Chondrocyte (in vitro differentiated cells): ENCODE measurements at regions not wholly inside any gene's neighbourhood (a gene's known extent, or its start where the extent isn't known, plus 50 kb on each side); places are given as distances from the start of the nearest gene placed in this dataset.

Source experiments
- DNase-seq: peaks from one replicate; pipeline ENCODE4 v3.0.0; 2021; ENCODE audit warnings: mixed read lengths, low spot score
- H3K27ac Mint-ChIP-seq: one replicate; pipeline ENCODE4 v1.8.0; 2021; ENCODE audit warnings: mild to moderate bottlenecking, moderate library complexity, mixed read lengths; ENCODE audit not compliant: unreplicated experiment
- H3K27me3 Mint-ChIP-seq: 2 replicates; pipeline ENCODE4 v1.8.0; 2021; ENCODE audit warnings: low read depth, mixed read lengths
- H3K36me3 Mint-ChIP-seq: 2 replicates; pipeline ENCODE4 v1.8.0; 2021; ENCODE audit warnings: low read depth, mixed read lengths
- H3K4me1 Mint-ChIP-seq: 2 replicates; pipeline ENCODE4 v1.8.0; 2021; ENCODE audit warnings: low read depth, mild to moderate bottlenecking, mixed read lengths
- H3K4me3 Mint-ChIP-seq: one replicate; pipeline ENCODE4 v1.8.0; 2021; ENCODE audit warnings: mild to moderate bottlenecking, moderate library complexity, mixed read lengths; ENCODE audit not compliant: unreplicated experiment
- H3K9me3 Mint-ChIP-seq: 2 replicates; pipeline ENCODE4 v1.8.0; 2021; ENCODE audit warnings: low read depth, mixed read lengths
- TF ChIP-seq, protein P1 (sequence below): fragments of 200-600 bp; sonication (generic); IDR thresholded peaks from 2 replicates; pipeline ENCODE4 v1.5.0; 2021; ENCODE audit warnings: antibody characterized with exemption, mild to moderate bottlenecking, moderate library complexity

- DNase-seq, result no peak
- H3K27ac Mint-ChIP-seq, result no peak overlapping the region
- H3K4me1 Mint-ChIP-seq, result peaks cover 7% of the 10 kb centered on the region
- TF ChIP-seq, protein P1, sequence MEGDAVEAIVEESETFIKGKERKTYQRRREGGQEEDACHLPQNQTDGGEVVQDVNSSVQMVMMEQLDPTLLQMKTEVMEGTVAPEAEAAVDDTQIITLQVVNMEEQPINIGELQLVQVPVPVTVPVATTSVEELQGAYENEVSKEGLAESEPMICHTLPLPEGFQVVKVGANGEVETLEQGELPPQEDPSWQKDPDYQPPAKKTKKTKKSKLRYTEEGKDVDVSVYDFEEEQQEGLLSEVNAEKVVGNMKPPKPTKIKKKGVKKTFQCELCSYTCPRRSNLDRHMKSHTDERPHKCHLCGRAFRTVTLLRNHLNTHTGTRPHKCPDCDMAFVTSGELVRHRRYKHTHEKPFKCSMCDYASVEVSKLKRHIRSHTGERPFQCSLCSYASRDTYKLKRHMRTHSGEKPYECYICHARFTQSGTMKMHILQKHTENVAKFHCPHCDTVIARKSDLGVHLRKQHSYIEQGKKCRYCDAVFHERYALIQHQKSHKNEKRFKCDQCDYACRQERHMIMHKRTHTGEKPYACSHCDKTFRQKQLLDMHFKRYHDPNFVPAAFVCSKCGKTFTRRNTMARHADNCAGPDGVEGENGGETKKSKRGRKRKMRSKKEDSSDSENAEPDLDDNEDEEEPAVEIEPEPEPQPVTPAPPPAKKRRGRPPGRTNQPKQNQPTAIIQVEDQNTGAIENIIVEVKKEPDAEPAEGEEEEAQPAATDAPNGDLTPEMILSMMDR, result no peak
- H3K27me3 Mint-ChIP-seq, result peaks cover 4% of the 10 kb centered on the region
- no peaks in the 10 kb centered on the region for H3K9me3 Mint-ChIP-seq
- no peaks in the 10 kb centered on the region for H3K36me3 Mint-ChIP-seq
- H3K4me3 Mint-ChIP-seq, result no peak overlapping the region
Observed at GRCh38 chr4:125849869-125850268, 535.1 kb downstream of the FAT4 start.

DNA sequence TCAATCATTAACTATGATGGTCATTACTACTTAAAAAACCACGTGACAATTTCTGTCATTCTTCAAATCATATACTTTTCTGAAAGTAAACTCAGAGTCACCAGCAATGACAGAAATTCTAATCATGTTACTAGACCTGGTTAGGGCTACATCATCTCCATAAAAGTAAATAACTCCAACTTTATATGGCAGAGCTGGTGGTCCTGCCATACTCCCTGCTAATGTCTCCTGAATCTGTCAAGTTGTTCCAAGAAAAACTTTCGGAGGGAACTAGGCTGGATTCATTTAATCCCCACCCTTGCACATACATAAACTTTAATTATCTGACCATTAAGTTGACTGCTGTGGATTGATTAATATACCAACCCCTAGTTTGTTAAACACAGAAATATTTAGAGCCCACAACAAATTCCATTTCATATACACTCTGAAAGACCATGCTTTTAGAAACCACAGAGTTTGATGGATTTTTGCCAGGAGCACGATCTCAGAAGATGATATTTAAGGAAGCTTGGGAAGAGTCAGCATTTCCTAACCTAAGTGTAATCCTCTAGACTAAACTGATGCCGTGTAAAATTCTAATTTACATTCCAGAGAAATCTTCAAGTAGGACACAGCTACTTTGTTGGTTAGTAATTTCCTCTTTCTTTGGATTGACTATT, 577.0 kb downstream of the FAT4 start:
- peaks cover 5% of the 10 kb centered on the region for H3K4me1 Mint-ChIP-seq
- no peaks in the 10 kb centered on the region for H3K27me3 Mint-ChIP-seq
- H3K9me3 Mint-ChIP-seq, result peaks cover 9% of the 10 kb centered on the region
- H3K4me3 Mint-ChIP-seq, result no peak overlapping the region
- no peak overlapping the region for H3K27ac Mint-ChIP-seq
- no peaks in the 10 kb centered on the region for H3K36me3 Mint-ChIP-seq
- TF ChIP-seq, protein P1, result no peak
- DNase-seq, result no peak

- Mint-ChIP-seq H3K27ac (no peak overlapping the region), H3K4me1 (no peaks in the 10 kb centered on the region), H3K4me3 (no peak overlapping the region), H3K36me3 (no peaks in the 10 kb centered on the region), H3K9me3 (peaks cover 4% of the 10 kb centered on the region), H3K27me3 (peaks cover 17% of the 10 kb centered on the region)
- DNase-seq, result no peak
- TF ChIP-seq, protein P1, result no peak
Observed at GRCh38 chr4:125904802-125905201, 590.0 kb downstream of the FAT4 start.

GRCh38 chr4:125911058-125911457, 596.3 kb downstream of the FAT4 start:
- Mint-ChIP-seq H3K27ac (no peak overlapping the region), H3K4me3 (no peak overlapping the region), H3K27me3 (peaks cover 13% of the 10 kb centered on the region), H3K4me1 (no peaks in the 10 kb centered on the region), H3K9me3 (no peaks in the 10 kb centered on the region), H3K36me3 (no peaks in the 10 kb centered on the region)
- DNase-seq, result no peak
- TF ChIP-seq, protein P1, result no peak

- no peaks in the 10 kb centered on the region for H3K36me3 Mint-ChIP-seq
- TF ChIP-seq, protein P1, result no peak
- no peaks in the 10 kb centered on the region for H3K4me1 Mint-ChIP-seq
- no peak overlapping the region for H3K27ac Mint-ChIP-seq
- no peak for DNase-seq
- peaks cover 13% of the 10 kb centered on the region for H3K27me3 Mint-ChIP-seq
- H3K9me3 Mint-ChIP-seq, result peaks cover under 1% of the 10 kb centered on the region
- no peak overlapping the region for H3K4me3 Mint-ChIP-seq
Observed at GRCh38 chr4:125911481-125911880, 596.7 kb downstream of the FAT4 start.
